ENCODE measurements at regions not wholly inside any gene's neighbourhood (a gene's known extent, or its start where the extent isn't known, plus 50 kb on each side); places are given as distances from the start of the nearest gene placed in this dataset.

DNA sequence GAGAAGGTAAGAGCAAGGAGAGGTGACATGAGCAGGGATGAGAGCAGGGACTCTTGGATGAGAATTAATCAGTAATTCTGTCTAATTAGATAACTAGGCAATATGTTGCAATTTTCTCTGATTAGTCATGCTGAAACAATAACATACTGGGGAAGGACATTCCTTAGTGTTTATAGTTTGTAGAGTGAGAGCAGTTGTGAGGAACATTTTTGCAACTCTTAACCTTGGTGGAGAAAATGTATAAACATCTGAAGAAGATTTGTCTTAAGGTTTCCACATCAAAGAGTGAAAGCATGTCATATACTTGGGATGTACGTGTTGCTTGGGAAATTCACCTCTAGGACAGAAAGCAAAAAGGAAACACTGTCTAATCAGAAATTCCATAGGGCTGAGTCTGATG is 955.4 kb upstream of the FANCL start:
- TF ChIP-seq, protein P1, sequence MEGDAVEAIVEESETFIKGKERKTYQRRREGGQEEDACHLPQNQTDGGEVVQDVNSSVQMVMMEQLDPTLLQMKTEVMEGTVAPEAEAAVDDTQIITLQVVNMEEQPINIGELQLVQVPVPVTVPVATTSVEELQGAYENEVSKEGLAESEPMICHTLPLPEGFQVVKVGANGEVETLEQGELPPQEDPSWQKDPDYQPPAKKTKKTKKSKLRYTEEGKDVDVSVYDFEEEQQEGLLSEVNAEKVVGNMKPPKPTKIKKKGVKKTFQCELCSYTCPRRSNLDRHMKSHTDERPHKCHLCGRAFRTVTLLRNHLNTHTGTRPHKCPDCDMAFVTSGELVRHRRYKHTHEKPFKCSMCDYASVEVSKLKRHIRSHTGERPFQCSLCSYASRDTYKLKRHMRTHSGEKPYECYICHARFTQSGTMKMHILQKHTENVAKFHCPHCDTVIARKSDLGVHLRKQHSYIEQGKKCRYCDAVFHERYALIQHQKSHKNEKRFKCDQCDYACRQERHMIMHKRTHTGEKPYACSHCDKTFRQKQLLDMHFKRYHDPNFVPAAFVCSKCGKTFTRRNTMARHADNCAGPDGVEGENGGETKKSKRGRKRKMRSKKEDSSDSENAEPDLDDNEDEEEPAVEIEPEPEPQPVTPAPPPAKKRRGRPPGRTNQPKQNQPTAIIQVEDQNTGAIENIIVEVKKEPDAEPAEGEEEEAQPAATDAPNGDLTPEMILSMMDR (IDR thresholded peaks at IDR 0.05) = no peak
- TF ChIP-seq POLR2AphosphoS5 (IDR thresholded peaks at IDR 0.05) = no peak
- no peak for TF ChIP-seq POLR2A (IDR thresholded peaks at IDR 0.05)
